Fibroblast of pulmonary artery (primary cell): ENCODE measurements at regions not wholly inside any gene's neighbourhood (a gene's known extent, or its start where the extent isn't known, plus 50 kb on each side); places are given as distances from the start of the nearest gene placed in this dataset.

ENCODE experiments used
- DNase-seq: peaks from one replicate; pipeline ENCODE4 v3.0.0-alpha.2; 2010; ENCODE audit warnings: low read depth
- H3K4me3 ChIP-seq: replicated peaks from 2 replicates; pipeline ENCODE4 v1.5.1; 2011; ENCODE audit warnings: low read depth, mild to moderate bottlenecking, control low read depth, low read length, moderate library complexity
- CTCF ChIP-seq: IDR thresholded peaks from 2 replicates; pipeline ENCODE4 v1.5.1; 2011; ENCODE audit warnings: mild to moderate bottlenecking, control low read depth, low read length, inconsistent platforms; ENCODE audit errors: missing control alignments

- DNase-seq = peak; percentile 21
- peak; percentile 41 for TF ChIP-seq CTCF
- H3K4me3 ChIP-seq = no peak overlapping the region
Observed at GRCh38 chr1:177567393-177567792, 396.6 kb downstream of the BRINP2 start.

GRCh38 chr1:177566495-177566894, 395.7 kb downstream of the BRINP2 start:
- no peak for DNase-seq
- TF ChIP-seq CTCF = no peak
- H3K4me3 ChIP-seq = no peak overlapping the region

- no peak overlapping the region for H3K4me3 ChIP-seq
- no peak for TF ChIP-seq CTCF
- no peak for DNase-seq
Observed at GRCh38 chr1:177561436-177561835, 390.7 kb downstream of the BRINP2 start.

GRCh38 chr1:177558372-177558771, 387.6 kb downstream of the BRINP2 start:
- no peak for TF ChIP-seq CTCF
- H3K4me3 ChIP-seq = no peak overlapping the region
- no peak for DNase-seq

GRCh38 chr1:177556163-177556562, 385.4 kb downstream of the BRINP2 start:
- no peak for DNase-seq
- H3K4me3 ChIP-seq = no peak overlapping the region
- no peak for TF ChIP-seq CTCF

- no peak for DNase-seq
- H3K4me3 ChIP-seq = no peak overlapping the region
- TF ChIP-seq CTCF = no peak
Observed at GRCh38 chr1:177547200-177547599, 376.4 kb downstream of the BRINP2 start.

- TF ChIP-seq CTCF = no peak
- peak; percentile 52 for DNase-seq
- H3K4me3 ChIP-seq = no peak overlapping the region
Observed at GRCh38 chr1:177546346-177546745, 375.6 kb downstream of the BRINP2 start.
